KMS-11 (cell line): ENCODE measurements at regions not wholly inside any gene's neighbourhood (a gene's known extent, or its start where the extent isn't known, plus 50 kb on each side); places are given as distances from the start of the nearest gene placed in this dataset.

Source experiments
- H2AFZ ChIP-seq: fragments of 200-600 bp; sonication (generic); 2 replicates; pipeline ENCODE4 v1.6.1; 2016; ENCODE audit warnings: antibody characterized with exemption, mixed run types, low read depth
- H3K27ac ChIP-seq: fragments of 200-600 bp; sonication (generic); 2 replicates; pipeline ENCODE4 v1.6.1; 2016; ENCODE audit warnings: mild to moderate bottlenecking, mixed run types
- H3K27me3 ChIP-seq: fragments of 200-600 bp; sonication (generic); 2 replicates; pipeline ENCODE4 v1.6.1; 2017; ENCODE audit warnings: mild to moderate bottlenecking, low read depth, mixed run types, moderate library complexity; ENCODE audit not compliant: insufficient read depth
- H3K36me3 ChIP-seq: fragments of 200-600 bp; sonication (generic); 2 replicates; pipeline ENCODE4 v1.6.1; 2017; ENCODE audit warnings: mild to moderate bottlenecking, mixed run types; ENCODE audit not compliant: insufficient read depth
- H3K4me1 ChIP-seq: fragments of 200-600 bp; sonication (generic); 2 replicates; pipeline ENCODE4 v1.6.1; 2016; ENCODE audit warnings: mild to moderate bottlenecking, low read depth, mixed run types; ENCODE audit not compliant: poor library complexity, severe bottlenecking
- H3K4me2 ChIP-seq: fragments of 200-600 bp; sonication (generic); 2 replicates; pipeline ENCODE4 v1.7.0; 2016; ENCODE audit warnings: mild to moderate bottlenecking, mixed run types
- H3K4me3 ChIP-seq: fragments of 200-600 bp; sonication (generic); IDR thresholded peaks from 2 replicates; pipeline ENCODE4 v1.6.1; 2017; ENCODE audit warnings: low read depth, low read length, mixed read lengths; ENCODE audit not compliant: insufficient read depth
- H3K79me2 ChIP-seq: fragments of 200-600 bp; sonication (generic); 2 replicates; pipeline ENCODE4 v1.6.1; 2016; ENCODE audit warnings: low read depth, mixed run types; ENCODE audit not compliant: insufficient read depth
- H3K9ac ChIP-seq: fragments of 200-600 bp; sonication (generic); 2 replicates; pipeline ENCODE4 v1.6.1; 2016; ENCODE audit warnings: mild to moderate bottlenecking, mixed run types
- H4K20me1 ChIP-seq: fragments of 200-600 bp; sonication (generic); 2 replicates; pipeline ENCODE4 v1.6.1; 2016; ENCODE audit warnings: mild to moderate bottlenecking, mixed run types; ENCODE audit not compliant: insufficient read depth
- CTCF ChIP-seq: fragments of 200-600 bp; sonication (generic); conservative IDR thresholded peaks from 2 replicates; pipeline ENCODE4 v1.6.1; 2017; ENCODE audit warnings: low read depth, mild to moderate bottlenecking, antibody characterized with exemption, low read length, moderate library complexity, mixed read lengths

- Histone ChIP-seq H3K79me2 (no peaks in the 10 kb centered on the region), H2AFZ (no peak overlapping the region), H3K27ac (no peak overlapping the region), H3K4me3 (no peak overlapping the region), H3K36me3 (no peaks in the 10 kb centered on the region), H3K4me2 (no peak overlapping the region), H3K9ac (no peak overlapping the region), H4K20me1 (no peaks in the 10 kb centered on the region), H3K4me1 (no peaks in the 10 kb centered on the region), H3K27me3 (no peaks in the 10 kb centered on the region)
- no peak for TF ChIP-seq CTCF
Measured at GRCh38 chr10:78992333-78992732, 76.4 kb upstream of the ZMIZ1 start.

GRCh38 chr10:78993261-78993945, 75.4 kb upstream of the ZMIZ1 start:
- TF ChIP-seq CTCF = no peak
- Histone ChIP-seq H3K27me3 (no peaks in the 10 kb centered on the region), H2AFZ (no peak overlapping the region), H3K79me2 (no peaks in the 10 kb centered on the region), H3K36me3 (no peaks in the 10 kb centered on the region), H3K9ac (no peak overlapping the region), H3K27ac (no peak overlapping the region), H3K4me3 (no peak overlapping the region), H3K4me2 (no peak overlapping the region), H4K20me1 (no peaks in the 10 kb centered on the region), H3K4me1 (no peaks in the 10 kb centered on the region)

- Histone ChIP-seq H3K27me3 (no peaks in the 10 kb centered on the region), H3K4me1 (no peaks in the 10 kb centered on the region), H3K4me3 (no peak overlapping the region), H3K36me3 (no peaks in the 10 kb centered on the region), H3K4me2 (no peak overlapping the region), H2AFZ (no peak overlapping the region), H3K79me2 (no peaks in the 10 kb centered on the region), H3K27ac (no peak overlapping the region), H3K9ac (no peak overlapping the region), H4K20me1 (no peaks in the 10 kb centered on the region)
- no peak for TF ChIP-seq CTCF
Measured at GRCh38 chr10:78995987-78996791, 72.6 kb upstream of the ZMIZ1 start.

GRCh38 chr10:78996792-78997129, 72.0 kb upstream of the ZMIZ1 start:
- no peak for TF ChIP-seq CTCF
- Histone ChIP-seq H3K4me1 (no peaks in the 10 kb centered on the region), H3K79me2 (no peaks in the 10 kb centered on the region), H2AFZ (no peak overlapping the region), H4K20me1 (no peaks in the 10 kb centered on the region), H3K4me3 (no peak overlapping the region), H3K9ac (no peak overlapping the region), H3K27me3 (no peaks in the 10 kb centered on the region), H3K4me2 (no peak overlapping the region), H3K36me3 (no peaks in the 10 kb centered on the region), H3K27ac (no peak overlapping the region)
